D341Med (cell line): ENCODE measurements at regions not wholly inside any gene's neighbourhood (a gene's known extent, or its start where the extent isn't known, plus 50 kb on each side); places are given as distances from the start of the nearest gene placed in this dataset.
A peak's percentile ranks its signal among the peaks of the same experiment; 100 is the strongest.
"Not testable (repeated sequence)": the region's sequence is repeated elsewhere in the genome, so short reads cannot be mapped to it uniquely, and the experiment has no call there.

Experiments
- DNase-seq: peaks from one replicate; pipeline ENCODE4 v3.0.0; 2012; ENCODE audit warnings: low spot score

- DNase-seq, result no peak
Observed at GRCh38 chr9:113705306-113705927, 170.7 kb upstream of the ZNF618 start.

- DNase-seq, result no peak
Observed at GRCh38 chr9:113705928-113706519, 170.1 kb upstream of the ZNF618 start.

- no peak for DNase-seq
Observed at GRCh38 chr9:113707953-113708695, 168.0 kb upstream of the ZNF618 start.

GRCh38 chr9:113708821-113709713 is 167.0 kb upstream of the ZNF618 start:
- no peak for DNase-seq

- no peak for DNase-seq
Observed at GRCh38 chr9:113709721-113710120, 166.4 kb upstream of the ZNF618 start.

- DNase-seq, result no peak
Observed at GRCh38 chr9:113711251-113711650, 164.9 kb upstream of the ZNF618 start.

GRCh38 chr9:113712053-113712452 is 164.1 kb upstream of the ZNF618 start:
- DNase-seq, result no peak

- no peak for DNase-seq
Observed at GRCh38 chr9:113715086-113715485, 161.0 kb upstream of the ZNF618 start.

- no peak for DNase-seq
Observed at GRCh38 chr9:113719919-113720318, 156.2 kb upstream of the ZNF618 start.

- no peak for DNase-seq
Observed at GRCh38 chr9:113720495-113720894, 155.6 kb upstream of the ZNF618 start.

- DNase-seq, result no peak
Observed at GRCh38 chr9:113721856-113722255, 154.3 kb upstream of the ZNF618 start.

- DNase-seq, result no peak
Observed at GRCh38 chr9:113724202-113724601, 151.9 kb upstream of the ZNF618 start.

GRCh38 chr9:113728989-113729388 is 147.1 kb upstream of the ZNF618 start:
- DNase-seq, result no peak

- DNase-seq, result no peak
Observed at GRCh38 chr9:113734826-113735225, 141.3 kb upstream of the ZNF618 start.

- peak; percentile 67 for DNase-seq
Observed at GRCh38 chr9:113737517-113738271, 138.4 kb upstream of the ZNF618 start.

GRCh38 chr9:113738496-113738892 is 137.6 kb upstream of the ZNF618 start:
- DNase-seq, result no peak

GRCh38 chr9:113738893-113739604 is 137.1 kb upstream of the ZNF618 start:
- no peak for DNase-seq

GRCh38 chr9:113739605-113740507 is 136.3 kb upstream of the ZNF618 start:
- DNase-seq, result not testable (repeated sequence)

- DNase-seq, result not testable (repeated sequence)
Observed at GRCh38 chr9:113740508-113741500, 135.3 kb upstream of the ZNF618 start.
